CD4-positive, alpha-beta T cell treated with Interleukin-4 for 1 hour (primary cell): ENCODE measurements at regions not wholly inside any gene's neighbourhood (a gene's known extent, or its start where the extent isn't known, plus 50 kb on each side); places are given as distances from the start of the nearest gene placed in this dataset.

Source experiments
- DNase-seq, 2 donors: peaks; one replicate each; pipeline ENCODE4 v3.0.0-alpha.2; 2020 to 2022

DNA sequence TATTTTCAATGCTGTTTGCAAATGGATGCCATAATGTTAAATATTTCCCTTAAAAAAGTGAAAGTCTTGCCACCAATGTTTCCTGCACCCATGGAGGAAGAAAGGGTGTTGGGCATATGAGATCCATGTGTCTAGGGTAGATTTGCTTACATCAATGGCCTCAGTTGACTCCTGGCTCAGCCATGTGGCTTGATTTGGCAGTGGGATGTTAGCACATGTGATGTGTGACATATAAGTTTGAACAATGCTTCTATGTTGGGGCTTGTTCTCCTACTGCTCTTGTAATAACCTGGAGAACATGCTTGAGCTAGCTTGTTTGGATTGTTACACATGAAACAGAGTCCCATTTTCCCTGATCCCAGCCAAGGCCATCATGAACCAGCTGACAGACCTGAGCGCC lies 187.6 kb downstream of the SCP2D1 start:
- no peak for DNase-seq

DNA sequence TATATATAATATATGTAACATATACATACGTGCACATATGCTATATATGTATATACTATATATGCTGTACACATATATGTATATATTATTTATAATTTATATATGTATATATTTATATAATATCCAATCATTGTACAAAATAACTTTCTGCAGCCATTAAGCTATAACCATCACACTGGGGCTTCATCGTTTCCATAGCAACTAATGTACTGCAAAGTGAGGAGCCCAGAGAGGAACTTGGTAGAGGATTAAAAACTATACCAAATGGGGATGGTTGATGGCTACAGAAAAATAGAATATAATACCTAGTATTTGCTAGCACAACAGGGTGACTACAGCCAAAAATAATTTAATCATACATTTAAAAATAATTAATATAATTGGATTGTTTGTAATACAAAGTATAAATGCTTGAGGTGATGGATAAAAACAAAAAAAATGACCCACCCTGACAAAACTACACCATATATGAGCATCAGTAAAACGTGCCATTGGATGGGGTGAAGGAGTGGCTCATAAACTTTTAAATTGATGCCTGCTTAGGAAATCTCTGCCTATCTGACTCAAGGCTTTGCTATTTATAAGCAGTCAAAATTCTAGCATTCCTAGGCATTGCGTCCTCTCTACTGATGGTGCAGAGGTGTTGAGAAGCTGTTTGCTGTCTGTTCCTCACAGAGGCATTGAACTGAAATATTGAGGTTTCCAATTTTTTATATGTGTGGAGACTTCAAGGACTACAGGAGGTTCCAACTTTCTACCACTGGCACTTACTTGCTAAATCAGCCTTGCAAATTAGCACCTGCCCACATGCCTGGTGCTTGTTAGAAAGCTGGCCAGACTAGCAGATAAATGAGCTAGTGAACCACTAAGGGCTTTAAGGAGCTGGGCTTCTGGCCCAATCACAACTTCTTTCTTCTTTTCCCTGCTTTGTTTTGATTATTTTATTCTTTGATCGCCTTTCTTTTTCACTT lies 190.1 kb downstream of the SCP2D1 start:
- no peak for DNase-seq

DNA sequence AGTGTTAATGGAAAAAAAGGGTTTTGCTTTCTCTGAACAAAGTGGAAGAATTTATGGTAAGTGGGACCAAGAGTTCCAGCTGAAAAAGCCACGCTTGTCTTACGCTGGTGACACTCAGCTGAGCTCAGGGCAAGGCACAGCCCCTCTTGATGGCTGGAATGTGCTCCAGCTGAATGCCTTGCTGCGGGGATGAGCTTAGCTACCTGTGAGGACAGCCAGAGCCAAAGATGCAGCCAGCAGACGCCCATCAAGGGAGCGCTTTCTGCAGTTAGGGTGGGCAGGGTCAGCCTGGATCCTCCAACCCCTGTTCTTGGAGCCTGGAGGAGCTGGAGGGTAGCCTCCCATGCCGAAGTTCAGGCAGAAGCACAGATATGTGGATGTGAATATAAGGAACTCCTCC lies 191.4 kb downstream of the SCP2D1 start:
- DNase-seq = no peak

DNA sequence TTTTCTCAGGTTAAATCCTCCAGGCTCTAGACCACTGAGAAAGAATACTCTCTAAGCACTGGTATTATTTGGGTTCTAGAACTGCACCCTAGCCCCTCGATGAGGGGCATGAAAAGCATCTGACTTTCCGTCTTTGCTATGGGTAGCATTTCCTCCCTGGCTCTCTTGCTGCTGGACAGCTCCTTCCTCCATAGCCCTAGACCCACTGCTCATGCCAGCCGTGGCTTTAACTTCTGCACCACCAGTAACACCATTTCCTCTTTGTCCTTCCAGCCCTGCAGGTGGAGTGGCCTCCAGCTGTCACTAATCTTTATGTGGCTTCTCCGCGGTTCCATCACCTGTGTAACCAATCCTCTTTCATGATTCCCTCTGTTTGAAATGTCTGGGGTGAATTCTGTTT lies 194.9 kb downstream of the SCP2D1 start:
- DNase-seq = no peak

DNA sequence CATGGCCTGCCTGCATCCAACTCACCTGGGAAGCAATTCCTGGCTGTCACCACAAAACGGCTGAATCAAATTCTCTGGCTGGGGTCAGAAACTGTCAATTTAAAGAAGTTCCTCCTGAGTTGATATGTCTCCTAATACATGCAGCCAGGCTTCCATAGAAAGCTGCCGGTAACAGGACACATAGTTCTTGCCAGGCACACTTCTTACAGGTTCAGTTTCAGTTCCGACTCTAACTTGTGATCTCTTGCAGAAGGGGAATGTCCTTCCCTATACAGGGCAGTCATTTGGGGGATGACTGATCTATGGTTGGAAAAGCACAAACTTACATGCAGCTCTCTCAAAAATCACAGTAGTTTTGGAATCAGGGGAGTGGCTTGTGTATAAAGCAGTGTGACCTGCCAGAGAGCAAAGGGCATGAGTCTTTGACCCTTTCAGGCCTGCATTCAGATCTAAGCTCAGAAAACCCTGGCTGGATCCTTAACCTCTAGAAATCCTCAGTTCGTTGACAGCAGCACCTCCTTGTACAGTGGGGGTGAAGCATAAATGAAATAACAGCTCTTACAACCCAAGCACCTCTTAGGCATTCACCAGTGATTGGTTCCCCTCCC lies 195.6 kb downstream of the SCP2D1 start:
- DNase-seq = no peak

DNA sequence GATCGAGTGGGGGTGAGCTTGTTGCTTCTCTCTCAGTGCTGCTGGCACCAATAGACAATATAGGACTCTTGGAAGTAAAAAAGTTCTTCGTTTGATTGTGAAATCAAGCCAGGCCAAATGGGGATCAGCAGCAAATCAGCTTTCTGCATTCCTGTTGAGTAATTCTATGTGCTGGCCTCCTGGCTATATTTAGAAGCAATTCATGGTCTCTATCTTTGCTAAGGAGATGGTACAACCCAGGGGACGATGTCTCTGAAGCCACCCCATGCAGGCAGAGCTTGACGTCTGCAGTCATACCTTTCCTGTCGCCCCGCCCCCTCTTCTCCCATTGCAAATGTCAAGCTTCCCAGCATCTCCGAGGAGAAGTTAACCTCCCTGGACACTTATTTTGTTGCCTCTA lies 199.1 kb downstream of the SCP2D1 start:
- no peak for DNase-seq

DNA sequence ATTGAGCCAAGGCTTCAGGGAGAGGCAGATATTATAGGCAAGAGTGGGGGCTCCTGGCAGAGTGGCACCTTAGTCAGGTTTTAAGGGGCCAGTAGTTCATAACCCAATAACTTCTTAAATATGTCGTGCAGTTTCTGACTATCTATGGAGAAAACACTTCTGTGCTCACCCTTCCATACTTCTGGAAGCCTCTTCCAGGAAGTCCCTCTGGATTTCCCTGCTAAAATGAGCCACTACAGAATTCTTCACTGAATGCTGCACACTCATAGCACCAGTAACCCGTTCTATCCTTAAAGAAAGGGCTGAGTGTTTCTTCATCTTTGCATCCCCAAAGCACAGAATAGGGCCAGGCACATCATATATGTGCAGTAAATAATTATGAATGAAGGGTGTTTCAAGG lies 198.5 kb upstream of the SLC24A3 start:
- DNase-seq = no peak

DNA sequence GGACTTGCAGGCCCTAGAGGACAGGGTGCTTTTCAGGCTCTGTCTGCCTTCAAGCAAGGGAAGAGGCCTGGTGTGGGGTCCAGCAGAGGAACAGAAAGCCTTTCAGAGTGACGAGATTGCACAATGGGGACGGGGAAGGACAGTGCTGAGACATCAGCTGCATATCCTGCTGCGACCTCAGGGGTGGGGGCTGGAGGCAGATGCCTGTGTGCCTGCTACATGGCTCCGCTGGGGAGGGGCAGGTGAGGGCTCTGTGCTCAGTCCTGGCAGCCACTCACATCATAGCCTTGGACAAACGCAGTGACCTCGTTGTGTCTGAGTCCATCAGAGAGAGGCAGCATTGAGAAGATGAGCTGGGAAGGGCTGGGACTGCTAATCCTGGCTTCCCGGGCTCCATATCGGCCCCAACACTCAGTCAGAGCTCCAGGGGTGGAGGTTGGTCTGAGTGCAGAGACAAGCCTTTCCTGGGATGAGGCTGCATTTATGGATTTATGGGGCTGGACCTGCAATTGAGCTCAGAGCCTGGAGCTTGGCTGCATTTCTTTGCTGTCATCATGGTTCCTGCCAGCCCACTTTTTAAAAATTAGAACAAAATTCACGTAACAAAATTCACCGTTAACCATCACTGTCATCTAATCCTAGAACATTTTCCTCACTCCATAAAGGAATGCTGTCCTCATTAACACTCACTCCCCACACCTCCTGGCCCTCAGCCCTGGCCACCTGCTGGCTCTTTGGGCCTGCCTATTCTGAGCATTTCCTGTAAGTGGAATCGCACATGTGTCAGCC lies 196.9 kb upstream of the SLC24A3 start:
- no peak for DNase-seq

DNA sequence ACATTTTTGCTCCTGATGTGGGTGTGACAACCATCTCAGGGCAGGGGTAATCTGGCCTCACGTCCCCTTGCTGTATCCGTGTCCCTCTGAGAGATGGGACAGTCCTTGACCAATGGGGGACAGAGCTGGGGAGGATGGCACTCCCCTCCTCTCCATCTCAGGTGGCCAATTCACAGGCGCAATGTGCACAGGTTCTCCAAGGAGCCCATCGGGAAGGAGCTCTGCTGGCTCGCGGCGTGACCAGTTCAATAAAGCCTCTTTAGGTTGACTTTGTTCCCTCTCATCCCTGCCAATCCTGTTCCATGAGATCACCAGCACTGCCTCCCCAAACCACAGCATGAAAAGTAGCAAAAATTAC lies 196.3 kb upstream of the SLC24A3 start:
- DNase-seq = no peak

DNA sequence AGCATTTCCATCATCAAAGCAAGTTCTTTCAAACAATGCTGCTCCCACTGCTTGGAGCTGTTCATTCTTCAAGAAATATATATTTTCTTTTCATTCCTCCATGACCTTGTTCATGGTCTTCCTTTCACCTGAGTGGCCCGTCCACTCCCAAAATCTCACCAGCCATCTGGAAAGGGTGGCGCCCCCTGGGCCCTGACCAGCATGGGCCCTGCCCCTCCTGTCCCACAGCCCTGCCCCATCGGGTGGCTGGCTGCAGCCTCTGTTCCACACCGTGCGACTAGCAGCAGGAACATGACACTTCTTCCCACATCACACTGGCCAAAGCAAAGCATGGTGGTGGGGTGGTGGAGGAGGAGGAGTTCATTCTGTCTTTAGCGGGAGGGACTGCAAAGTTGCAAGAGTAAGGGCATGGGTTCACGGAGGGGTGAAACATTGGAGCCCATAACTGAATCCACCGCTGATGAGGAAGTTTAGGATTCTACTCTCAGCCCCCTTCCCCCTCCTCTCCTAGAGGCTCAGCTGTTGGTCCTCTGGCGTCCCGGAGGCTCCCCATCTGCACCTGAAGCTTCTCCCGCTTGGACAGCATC lies 195.2 kb upstream of the SLC24A3 start:
- no peak for DNase-seq

DNA sequence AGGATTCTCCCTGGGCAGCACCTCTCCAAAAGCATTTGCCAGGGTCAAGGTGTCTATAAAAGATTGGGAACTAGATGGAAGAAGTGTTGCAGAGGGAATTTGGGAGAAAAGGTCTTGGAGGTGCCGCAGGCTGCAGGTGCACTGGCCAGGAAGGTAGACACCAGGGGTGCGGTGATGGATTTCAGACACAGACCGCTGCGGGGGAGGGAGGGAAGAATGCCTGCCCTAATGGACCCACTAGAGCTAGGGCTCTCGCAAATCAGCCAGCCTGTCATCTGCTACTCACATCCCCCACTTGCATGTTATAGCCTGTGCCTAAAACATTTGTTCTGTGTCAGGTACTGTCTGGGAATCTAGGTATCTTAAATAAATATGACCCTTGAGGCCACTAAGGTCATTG lies 193.6 kb upstream of the SLC24A3 start:
- DNase-seq = no peak

DNA sequence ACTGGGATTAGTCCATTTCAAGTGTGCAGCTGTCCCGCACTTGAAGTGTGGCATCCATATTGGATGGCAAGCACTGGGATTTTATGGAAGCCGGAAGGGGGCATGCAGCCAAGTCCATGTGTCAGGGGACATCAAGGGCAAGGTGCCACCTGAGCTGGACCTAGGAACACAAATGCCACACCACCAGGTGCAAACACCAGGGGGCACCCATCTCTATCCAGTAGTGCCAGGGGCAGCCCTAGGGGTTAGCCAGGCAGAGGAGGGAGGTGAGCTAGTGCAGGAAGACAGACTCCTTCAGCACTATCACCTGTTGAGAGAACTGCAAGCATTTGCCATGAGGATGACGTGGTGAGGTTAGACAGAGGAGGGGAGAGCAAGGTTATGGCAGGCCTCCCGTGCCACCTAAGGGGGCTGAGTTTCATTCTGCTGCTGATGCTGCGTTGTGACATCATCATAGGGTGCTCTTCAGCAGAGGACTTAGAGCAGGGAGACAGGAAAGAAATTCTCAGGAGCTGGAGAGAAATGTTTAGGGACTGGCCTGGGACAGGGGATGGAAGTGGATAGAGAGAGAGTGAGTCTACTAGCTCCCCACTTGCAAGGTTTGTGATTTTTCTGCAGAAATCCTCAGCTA lies 192.6 kb upstream of the SLC24A3 start:
- no peak for DNase-seq

DNA sequence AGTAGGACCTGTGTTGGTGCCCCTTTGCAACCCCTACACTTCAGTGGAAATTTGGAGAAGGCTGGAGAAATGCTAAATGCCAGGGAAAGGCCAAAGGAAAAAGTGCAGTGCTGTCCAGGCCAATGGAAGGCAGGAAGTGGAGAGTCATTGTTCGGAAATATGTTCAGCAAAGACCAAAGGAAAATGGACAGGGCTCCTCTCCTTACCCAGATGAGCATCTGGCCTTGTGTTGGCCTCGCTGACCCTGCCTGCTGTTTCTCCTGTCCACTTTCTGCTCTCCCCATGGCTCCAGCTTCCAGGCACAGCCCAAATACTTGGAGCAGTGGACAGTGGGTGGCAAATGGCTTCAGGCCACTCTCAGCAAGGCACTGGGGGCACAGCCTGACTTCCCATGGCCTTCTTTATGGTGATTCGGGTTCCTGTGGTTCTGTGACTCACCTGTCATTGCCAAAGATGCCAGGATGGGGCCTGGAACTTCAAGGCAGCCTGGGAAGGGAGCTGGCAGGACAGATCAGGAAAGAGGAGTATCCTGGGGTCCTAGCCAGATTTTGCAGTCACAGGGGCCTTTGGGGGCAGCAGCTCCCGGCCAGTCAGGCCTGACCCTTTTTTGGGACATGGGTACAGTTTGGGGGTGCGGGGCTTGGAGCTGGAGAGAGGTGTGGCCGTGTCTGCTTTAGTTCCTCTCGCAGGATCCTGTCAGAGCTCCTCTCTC lies 190.9 kb upstream of the SLC24A3 start:
- no peak for DNase-seq

DNA sequence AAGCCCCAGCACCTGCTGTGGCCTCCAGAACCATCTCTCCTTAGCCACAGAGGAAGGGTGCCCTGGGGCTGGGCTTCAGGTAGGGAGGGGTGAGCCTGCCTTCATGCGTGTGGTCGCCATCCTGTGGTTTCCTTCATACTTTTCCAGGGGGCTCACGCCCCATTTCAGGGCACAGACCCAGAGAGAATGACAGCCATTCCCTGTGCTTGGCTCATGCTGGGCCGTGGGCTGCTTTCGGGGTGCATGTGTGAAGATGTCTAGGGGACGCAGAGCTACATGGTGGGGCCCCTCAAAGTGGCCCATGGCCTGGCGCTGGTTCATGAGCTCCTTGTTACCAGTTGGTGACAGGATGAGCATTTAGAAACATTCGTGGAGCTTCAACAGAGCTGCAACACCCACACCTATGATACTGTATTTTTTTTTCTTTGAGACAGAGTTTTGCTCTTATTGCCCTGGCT lies 190.3 kb upstream of the SLC24A3 start:
- no peak for DNase-seq

DNA sequence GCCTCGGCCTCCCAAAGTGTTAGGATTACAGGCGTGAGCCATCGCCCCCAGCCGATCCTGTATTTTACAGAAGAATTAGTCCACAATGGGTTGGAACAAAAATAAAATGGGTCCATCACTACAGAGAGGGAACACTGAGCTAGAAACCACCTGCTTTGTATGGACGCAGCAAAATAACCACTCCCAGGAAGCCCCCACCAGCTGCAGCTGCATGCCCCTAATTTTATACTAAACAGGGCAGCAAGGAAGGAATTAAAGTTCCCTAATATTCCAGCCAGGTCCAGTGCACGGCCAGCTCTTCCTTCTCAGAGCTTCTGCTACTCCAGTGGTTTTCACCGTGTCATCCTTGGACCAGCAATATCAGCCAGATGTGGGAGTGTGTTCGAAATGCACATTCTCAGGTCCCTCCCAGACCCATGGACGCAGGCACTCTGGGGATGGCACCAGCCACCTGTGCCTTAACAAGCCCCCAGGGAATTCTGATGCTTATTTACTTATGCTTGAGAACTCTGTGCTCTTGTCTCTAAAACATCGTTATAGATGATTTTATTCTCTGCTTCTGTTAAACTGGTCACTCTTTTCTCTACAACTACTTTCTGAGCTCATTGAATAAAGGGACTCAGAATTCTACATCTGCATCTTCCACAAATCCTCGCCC lies 189.5 kb upstream of the SLC24A3 start:
- DNase-seq = no peak

DNA sequence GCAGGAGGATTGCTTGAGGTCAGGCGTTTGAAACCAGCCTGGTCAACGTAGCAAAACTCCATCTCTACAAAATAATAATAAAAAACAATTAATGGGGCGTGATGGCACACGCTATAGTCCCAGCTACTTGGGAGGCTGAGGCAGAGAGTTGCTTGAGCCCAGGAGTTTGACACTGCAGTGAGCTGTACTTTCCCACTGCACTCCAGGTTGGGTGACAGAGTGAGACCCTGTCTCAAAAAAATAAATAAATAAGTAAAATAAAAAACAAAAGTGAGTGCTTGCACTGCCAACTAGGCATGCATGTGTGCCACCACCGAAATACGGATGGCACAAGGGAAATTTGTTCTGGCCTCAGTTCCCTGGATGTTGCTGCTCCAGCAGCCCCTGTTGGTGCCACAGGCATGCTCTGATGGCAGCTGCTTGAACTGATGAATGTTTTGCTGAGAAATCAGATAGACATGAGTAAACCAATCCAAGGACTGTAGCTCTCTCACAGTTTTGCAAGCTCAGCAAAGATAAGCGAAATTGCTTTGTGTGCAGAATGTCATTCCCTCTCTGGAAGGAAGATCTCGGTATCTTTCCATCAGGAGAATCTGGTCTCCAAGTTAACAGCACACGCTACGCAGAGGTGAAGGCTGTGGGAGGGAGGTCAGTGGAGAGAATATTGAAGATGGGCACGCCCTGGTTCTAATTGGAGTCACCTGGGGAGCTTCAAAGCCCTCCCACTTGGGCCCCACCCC lies 188.0 kb upstream of the SLC24A3 start:
- no peak for DNase-seq

DNA sequence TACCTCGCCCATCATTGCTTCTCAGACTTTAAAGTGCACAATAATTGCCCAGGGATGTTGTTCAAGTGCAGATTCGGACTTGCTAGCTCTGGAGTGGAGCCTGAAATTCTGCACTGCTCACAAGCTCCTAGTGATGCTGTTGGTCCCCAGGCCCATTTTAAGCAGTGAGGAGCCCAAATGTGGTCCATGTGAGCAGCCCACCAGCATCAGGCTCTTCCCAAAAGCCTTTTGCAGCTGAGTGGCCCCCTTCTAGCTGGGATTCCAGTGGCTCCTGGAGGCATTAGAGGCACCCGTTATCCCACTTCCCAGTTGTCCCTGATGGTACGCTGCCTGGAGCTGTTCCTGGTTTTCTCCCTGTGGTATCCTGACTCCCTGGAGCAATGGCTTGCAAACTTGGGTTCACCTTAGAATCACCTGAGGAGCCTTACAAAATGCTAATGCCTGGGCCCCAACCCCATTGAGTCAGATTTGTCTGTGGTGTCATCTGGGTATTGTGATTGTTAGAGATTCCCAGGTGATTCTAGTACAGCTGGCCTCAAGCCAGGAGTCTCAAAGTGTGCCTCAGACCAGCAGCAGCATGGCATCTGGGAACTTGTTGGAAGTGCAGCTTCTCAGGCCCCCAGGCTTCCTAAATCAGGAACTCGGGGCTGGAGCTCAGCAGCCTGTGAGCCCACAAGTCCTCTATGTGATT lies 186.9 kb upstream of the SLC24A3 start:
- DNase-seq = no peak

DNA sequence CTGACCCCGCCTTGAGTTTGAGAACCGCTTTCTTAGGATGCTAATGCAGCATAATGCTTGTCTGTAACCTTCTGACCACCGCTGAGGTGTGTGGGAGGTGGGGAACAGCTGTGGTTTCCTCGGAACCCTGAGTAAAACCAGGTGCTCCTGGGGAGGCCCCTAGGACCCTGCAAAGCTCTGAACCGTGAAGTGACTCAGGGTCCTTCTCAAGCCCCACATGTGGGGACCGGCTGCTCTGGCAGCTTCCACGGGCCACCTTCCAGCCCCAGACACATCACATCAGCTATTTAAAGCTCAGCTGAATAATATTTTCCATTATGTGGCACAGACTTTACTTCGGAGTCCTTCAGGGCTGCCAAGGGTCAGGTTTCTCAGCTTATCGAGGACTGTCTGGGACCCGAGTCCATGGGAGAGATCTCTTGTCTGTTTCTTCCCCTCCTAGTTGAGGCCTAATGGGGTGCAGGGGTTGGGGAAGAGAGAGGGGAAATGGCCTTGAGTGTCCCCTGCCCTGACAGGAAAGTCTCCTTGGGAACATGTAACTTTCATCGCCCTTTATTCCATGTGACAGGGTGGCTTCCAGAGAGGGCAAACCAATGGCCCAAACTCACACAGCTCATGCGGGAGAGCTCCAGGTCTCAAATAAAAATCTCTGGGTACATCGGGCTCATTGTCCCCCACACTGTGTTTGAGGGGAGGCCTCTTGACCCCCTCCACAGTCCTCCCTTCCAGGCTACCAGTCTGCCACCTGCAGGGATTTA lies 186.1 kb upstream of the SLC24A3 start:
- no peak for DNase-seq

DNA sequence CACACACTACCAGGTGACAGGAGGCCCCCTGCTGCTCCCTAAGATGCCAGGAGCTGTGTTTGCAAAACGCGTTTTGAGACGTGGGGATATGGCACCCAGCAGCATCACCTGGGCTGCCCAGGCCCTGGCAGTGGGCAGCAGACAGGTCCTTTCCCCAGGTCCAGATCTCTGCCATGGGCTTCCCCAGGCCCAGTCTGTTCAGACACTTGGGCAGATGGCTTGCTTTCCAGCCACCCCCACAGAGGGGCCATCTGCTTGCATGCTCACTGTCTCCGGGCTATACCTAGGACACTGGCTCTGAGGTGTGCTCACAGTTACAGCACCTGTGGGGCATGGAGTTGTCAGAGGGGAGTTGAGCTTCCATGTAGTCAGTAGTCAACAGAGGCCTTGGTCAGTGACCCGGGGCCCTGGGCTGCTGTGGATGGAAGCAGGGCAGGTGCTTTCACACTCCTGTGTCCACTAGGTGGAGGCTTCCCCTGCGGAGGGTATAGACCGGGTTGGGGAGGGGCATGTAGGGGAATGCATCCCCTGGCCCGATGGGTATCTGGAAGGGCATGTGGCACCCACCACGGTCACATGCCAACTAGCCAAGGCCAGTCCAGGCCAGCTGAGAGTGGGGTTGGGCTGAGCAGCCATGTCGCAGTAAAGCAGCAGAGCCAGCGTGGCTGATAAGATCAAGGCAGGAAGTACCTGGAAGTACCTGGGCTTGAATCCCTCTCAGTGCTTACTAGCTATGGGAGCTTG lies 185.4 kb upstream of the SLC24A3 start:
- no peak for DNase-seq
